GM12878 (cell line): ENCODE measurements at regions not wholly inside any gene's neighbourhood (a gene's known extent, or its start where the extent isn't known, plus 50 kb on each side); places are given as distances from the start of the nearest gene placed in this dataset.

ENCODE experiments used
- ATAC-seq: fragments of 200-7000 bp; cut with Tn5 transposase; 3 replicates; pipeline ENCODE4 v1.9.1; 2020; ENCODE audit warnings: mild to moderate bottlenecking, moderate library complexity
- BruUV-seq: library from RNA; stranded (reverse); fragments of 400-500 nt; replicated peaks from 2 replicates; lab custom pipeline; 2021; lab: Mats Ljungman, UMichigan
- CTCF ChIA-PET: fragments of 300-600 bp; sonication (Branson Sonifier 250); formaldehyde crosslinking; extraction: SDS; loops from one replicate; lab custom pipeline; 2021; ENCODE audit warnings: inconsistent platforms; lab: Yijun Ruan, JAX
- POLR2A ChIA-PET: fragments of 350-600 bp; formaldehyde crosslinking; extraction: SDS; loops from one replicate; lab custom pipeline; 2021; ENCODE audit warnings: inconsistent platforms; lab: Charles Lee
- RAD21 ChIA-PET: fragments of 300-600 bp; sonication (Branson Sonifier 250); formaldehyde crosslinking; loops from one replicate; lab custom pipeline; 2023; ENCODE audit warnings: antibody characterized with exemption; ENCODE audit not compliant: unreplicated experiment; lab: Charles Lee
- SMC1A ChIA-PET: fragments of 300-600 bp; sonication (Branson Sonifier 250); formaldehyde crosslinking; loops from one replicate; lab custom pipeline; 2023; ENCODE audit not compliant: unreplicated experiment, uncharacterized antibody; lab: Charles Lee
- DNase-seq: peaks from one replicate; pipeline ENCODE4 v3.0.0-alpha.2; 2011; ENCODE audit warnings: low read depth, low spot score
- FAIRE-seq: peaks from 3 replicates; lab custom pipeline; 2011; peaks lifted over from hg19 to GRCh38; lab: Jason Lieb, UNC
- H2AFZ ChIP-seq: 2 replicates; pipeline ENCODE4 v1.6.0; 2011; ENCODE audit warnings: low read depth, low read length, control low read depth; ENCODE audit not compliant: control insufficient read depth
- H3K27ac ChIP-seq: 2 replicates; pipeline ENCODE4 v1.5.1; 2011; ENCODE audit warnings: control low read depth; ENCODE audit not compliant: control insufficient read depth, insufficient read depth
- H3K27me3 ChIP-seq, 2 experiments: replicated peaks in 1 of 2; 2 replicates each; pipeline versions ENCODE4 v1.6.0 to v1.6.1; 2011; ENCODE audit warnings: low read length in 1 of 2; ENCODE audit not compliant: control insufficient read depth in 2 of 2, insufficient read depth in 2 of 2
- H3K36me3 ChIP-seq, 2 experiments: 2 replicates each; pipeline ENCODE4 v1.5.1; 2011; ENCODE audit warnings: low read length in 1 of 2; ENCODE audit not compliant: control insufficient read depth in 2 of 2, insufficient read depth in 2 of 2
- H3K4me1 ChIP-seq: 2 replicates; pipeline ENCODE4 v1.6.1; 2011; ENCODE audit warnings: mild to moderate bottlenecking, low read length, moderate library complexity, mixed read lengths; ENCODE audit not compliant: control insufficient read depth, insufficient read depth
- H3K4me2 ChIP-seq: 2 replicates; pipeline ENCODE4 v1.6.0; 2011; ENCODE audit warnings: control low read depth; ENCODE audit not compliant: control insufficient read depth, insufficient read depth
- H3K4me3 ChIP-seq: fragments of 200-600 bp; sonication (generic); 2 replicates; pipeline ENCODE4 v1.5.1; 2016
- H3K79me2 ChIP-seq: 2 replicates; pipeline ENCODE4 v1.6.0; 2011; ENCODE audit warnings: low read length; ENCODE audit not compliant: control insufficient read depth, insufficient read depth
- H3K9ac ChIP-seq: 2 replicates; pipeline ENCODE4 v1.8.0; 2011; ENCODE audit warnings: low read length, control low read depth, mixed read lengths; ENCODE audit not compliant: control insufficient read depth, insufficient read depth
- H3K9me3 ChIP-seq: replicated peaks from 3 replicates; pipeline ENCODE4 v1.5.1; 2011; ENCODE audit warnings: mild to moderate bottlenecking, low read length; ENCODE audit not compliant: control insufficient read depth, insufficient read depth
- H4K20me1 ChIP-seq: 2 replicates; pipeline ENCODE4 v1.6.0; 2011; ENCODE audit not compliant: control insufficient read depth, insufficient read depth
- CTCF ChIP-seq, 3 experiments: IDR thresholded peaks in 2 of 3; conservative IDR thresholded peaks in 1 of 3; 2 replicates each; pipeline ENCODE4 v1.5.1; 2011; ENCODE audit warnings: low read depth in 3 of 3, low read length in 3 of 3, mild to moderate bottlenecking in 3 of 3, control low read depth in 2 of 3, moderate library complexity in 2 of 3, inconsistent platforms in 1 of 3, mixed read lengths in 1 of 3; ENCODE audit not compliant: control insufficient read depth in 2 of 3, insufficient read depth in 1 of 3; ENCODE audit errors: extremely low read depth in 1 of 3
- EGR1 ChIP-seq, 2 experiments: IDR thresholded peaks; 1 replicate in 1 of 2; 2 replicates in 1 of 2; pipeline ENCODE4 v1.6.1; 2011 to 2012; ENCODE audit warnings: low read depth in 2 of 2, low read length in 2 of 2, borderline replicate concordance in 1 of 2, mild to moderate bottlenecking in 1 of 2, moderate library complexity in 1 of 2
- ELK1 ChIP-seq: IDR thresholded peaks from 2 replicates; pipeline ENCODE4 v1.6.1; 2012; ENCODE audit warnings: low read depth, low read length, improper control_type of control experiment
- ETV6 ChIP-seq, 2 experiments: fragments of 450-650 bp in 1 of 2; IDR thresholded peaks in 1 of 2; conservative IDR thresholded peaks in 1 of 2; 2 replicates each; pipeline ENCODE4 v1.6.1; 2014; ENCODE audit warnings: antibody characterized with exemption in 1 of 2, borderline replicate concordance in 1 of 2, low read depth in 1 of 2, mild to moderate bottlenecking in 1 of 2, moderate library complexity in 1 of 2
- HDGF ChIP-seq: fragments of 450-650 bp; IDR thresholded peaks from 2 replicates; pipeline ENCODE4 v1.6.1; 2016; ENCODE audit warnings: antibody characterized with exemption
- NR2C2 ChIP-seq: IDR thresholded peaks from 2 replicates; pipeline ENCODE4 v1.6.1; 2011; ENCODE audit warnings: borderline replicate concordance, low read depth; ENCODE audit not compliant: control insufficient read depth, insufficient read length
- RAD21 ChIP-seq: IDR thresholded peaks from 2 replicates; pipeline ENCODE4 v1.6.1; 2011; ENCODE audit warnings: mild to moderate bottlenecking, low read depth, low read length, moderate library complexity; ENCODE audit not compliant: insufficient read depth
- SIN3A ChIP-seq: IDR thresholded peaks from 2 replicates; pipeline ENCODE4 v1.6.1; 2012; ENCODE audit warnings: low read depth, low read length, improper control_type of control experiment
- SMAD1 ChIP-seq: fragments of 450-650 bp; IDR thresholded peaks from 2 replicates; pipeline ENCODE4 v1.6.1; 2018; ENCODE audit warnings: mild to moderate bottlenecking, low read depth; ENCODE audit not compliant: partially characterized antibody
- SMARCA5 ChIP-seq: fragments of 450-650 bp; IDR thresholded peaks from 2 replicates; pipeline ENCODE4 v1.6.1; 2017; ENCODE audit warnings: mild to moderate bottlenecking
- ZBTB4 ChIP-seq: fragments of 450-650 bp; formaldehyde crosslinking; IDR thresholded peaks from 2 replicates; pipeline ENCODE4 v1.4.0; 2022; ENCODE audit warnings: mild to moderate bottlenecking, moderate library complexity
- ZNF592 ChIP-seq: fragments of 450-650 bp; IDR thresholded peaks from 2 replicates; pipeline ENCODE4 v1.6.1; 2017; ENCODE audit warnings: mild to moderate bottlenecking, moderate library complexity
- WGBS: methylation state at CpG from one replicate; pipeline ENCODE4 v1.1.6; 2016; ENCODE audit warnings: low lambda C conversion rate; ENCODE audit not compliant: insufficient replicate concordance, insufficient coverage; ENCODE audit errors: missing lambda C conversion rate; 5-methylcytosine and 5-hydroxymethylcytosine counted together
- in situ Hi-C: fragments of 300-500 bp; cut with MboI; formaldehyde crosslinking; loops from 9 replicates; pipeline ENCODE4 v1.14.3; 2018; ENCODE audit warnings: mixed read lengths
- intact Hi-C: fragments of 100-400 bp; cut with micrococcal nuclease; formaldehyde crosslinking; loops from one replicate; pipeline ENCODE4 v1.14.2; 2022; ENCODE audit not compliant: unreplicated experiment

GRCh38 chr2:235135990-235136561, 184.3 kb downstream of the SH3BP4 start:
- 7% methylated on average over 19 of the region's 19 CpGs for WGBS
- Histone ChIP-seq H3K9ac (no peak overlapping the region), H3K79me2 (no peaks in the 10 kb centered on the region), H3K36me3 (no peaks in the 10 kb centered on the region), H3K9me3 (no peaks in the 10 kb centered on the region), H3K27ac (no peak overlapping the region), H3K4me3 (no peak overlapping the region), H2AFZ (no peak overlapping the region), H4K20me1 (no peaks in the 10 kb centered on the region), H3K27me3 (no peaks in the 10 kb centered on the region), H3K4me2 (no peak overlapping the region), H3K4me1 (no peaks in the 10 kb centered on the region)
- ChIA-PET CTCF (interaction anchor here (0.5 to 6.7 kb wide), 5 partner anchors 16 to 1237 kb away, joined by 3 to 29 read pairs (median 5); no protein-coding TSS in a partner anchor), SMC1A (no interaction called here), POLR2A (no interaction called here), RAD21 (interaction anchor here (0.8 to 1.0 kb wide), 2 partner anchors 456 to 458 kb away, joined by 3 read pairs; no protein-coding TSS in a partner anchor)
- intact Hi-C loops: loop anchor here (1.0 to 2.0 kb wide), 2 partner anchors 459 to 610 kb away; no protein-coding TSS in a partner anchor
- ATAC-seq (peak; percentile 63), FAIRE-seq (no peak), DNase-seq (no peak)
- in situ Hi-C loops: loop anchor here (10.0 kb wide), 1 partner anchor 609 kb away; no protein-coding TSS in a partner anchor
- no TSS peak for BruUV-seq
- TF ChIP-seq ZBTB4 (CRISPR knock-in tag) (no peak), SIN3A (no peak), SMAD1 (no peak), RAD21 (peak; percentile 50), ETV6 (conservative IDR thresholded peaks at IDR 0.05 in 1 of 2, IDR thresholded peaks at IDR 0.05 in 1 of 2; ENCODE audit: borderline replicate concordance in 1 of 2, low read depth in 1 of 2) (no peak), ZNF592 (no peak), NR2C2 (no peak), ELK1 (no peak), SMARCA5 (no peak), HDGF (no peak), CTCF (IDR thresholded peaks at IDR 0.05 in 2 of 3, conservative IDR thresholded peaks at IDR 0.05 in 1 of 3; ENCODE audit: control insufficient read depth in 2 of 3, extremely low read depth in 1 of 3, insufficient read depth in 1 of 3, low read depth in 3 of 3, low read length in 3 of 3) (peak; percentile 53 to 60 (median 54); a peak in 4 of 6 replicates), EGR1 (IDR thresholded peaks at IDR 0.05; ENCODE audit: borderline replicate concordance in 1 of 2, low read depth in 2 of 2, low read length in 2 of 2) (no peak)
